ENCODE measurements at regions not wholly inside any gene's neighbourhood (a gene's known extent, or its start where the extent isn't known, plus 50 kb on each side); places are given as distances from the start of the nearest gene placed in this dataset.

DNA sequence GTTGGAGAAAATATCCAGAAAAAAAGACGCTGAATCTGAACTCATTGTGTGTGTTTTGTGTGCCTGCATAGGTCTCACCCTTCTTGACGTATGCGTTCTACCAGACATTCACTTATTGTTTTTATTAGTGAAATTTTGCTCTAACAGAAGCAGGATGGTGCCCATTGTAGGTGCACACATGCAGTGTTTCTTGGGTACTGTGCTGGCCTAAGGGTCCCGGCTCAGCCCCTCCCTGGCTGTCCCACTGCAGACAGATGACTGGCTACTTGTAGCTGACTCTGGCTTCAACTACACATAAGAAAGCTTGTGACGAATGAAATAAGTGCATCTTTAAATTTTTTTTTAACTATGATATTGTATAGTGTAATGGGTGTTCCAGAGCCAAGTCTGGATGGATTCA lies 227.0 kb downstream of the CBLN1 start:
- H3K36me3 ChIP-seq, result no peaks in the 10 kb centered on the region
- no peak overlapping the region for H3K27ac ChIP-seq
- H3K9me3 ChIP-seq, result no peaks in the 10 kb centered on the region
- H3K27me3 ChIP-seq, result no peaks in the 10 kb centered on the region
- TF ChIP-seq, protein P1, sequence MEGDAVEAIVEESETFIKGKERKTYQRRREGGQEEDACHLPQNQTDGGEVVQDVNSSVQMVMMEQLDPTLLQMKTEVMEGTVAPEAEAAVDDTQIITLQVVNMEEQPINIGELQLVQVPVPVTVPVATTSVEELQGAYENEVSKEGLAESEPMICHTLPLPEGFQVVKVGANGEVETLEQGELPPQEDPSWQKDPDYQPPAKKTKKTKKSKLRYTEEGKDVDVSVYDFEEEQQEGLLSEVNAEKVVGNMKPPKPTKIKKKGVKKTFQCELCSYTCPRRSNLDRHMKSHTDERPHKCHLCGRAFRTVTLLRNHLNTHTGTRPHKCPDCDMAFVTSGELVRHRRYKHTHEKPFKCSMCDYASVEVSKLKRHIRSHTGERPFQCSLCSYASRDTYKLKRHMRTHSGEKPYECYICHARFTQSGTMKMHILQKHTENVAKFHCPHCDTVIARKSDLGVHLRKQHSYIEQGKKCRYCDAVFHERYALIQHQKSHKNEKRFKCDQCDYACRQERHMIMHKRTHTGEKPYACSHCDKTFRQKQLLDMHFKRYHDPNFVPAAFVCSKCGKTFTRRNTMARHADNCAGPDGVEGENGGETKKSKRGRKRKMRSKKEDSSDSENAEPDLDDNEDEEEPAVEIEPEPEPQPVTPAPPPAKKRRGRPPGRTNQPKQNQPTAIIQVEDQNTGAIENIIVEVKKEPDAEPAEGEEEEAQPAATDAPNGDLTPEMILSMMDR (IDR thresholded peaks at IDR 0.05), result no peak
- TF ChIP-seq POLR2AphosphoS5 (IDR thresholded peaks at IDR 0.05), result no peak
- no peak for TF ChIP-seq POLR2A (IDR thresholded peaks at IDR 0.05)
- no peak for TF ChIP-seq EP300 (IDR thresholded peaks at IDR 0.05)
- DNase-seq, result no peak
- no peak overlapping the region for H3K4me3 ChIP-seq
- 85% methylated on average over 5 of the region's 5 CpGs for WGBS, 5 donors
- no peaks in the 10 kb centered on the region for H3K4me1 ChIP-seq
- intact Hi-C loops (cut with DNase I; ENCODE audit: low total_unique reads), result no loop called here

GRCh38 chr16:49052846-49053245 lies 228.8 kb downstream of the CBLN1 start:
- no peaks in the 10 kb centered on the region for H3K4me1 ChIP-seq
- TF ChIP-seq EP300 (IDR thresholded peaks at IDR 0.05) (no peak), POLR2AphosphoS5 (IDR thresholded peaks at IDR 0.05) (no peak), POLR2A (IDR thresholded peaks at IDR 0.05) (no peak)
- TF ChIP-seq, protein P1 (IDR thresholded peaks at IDR 0.05), result no peak
- H3K9me3 ChIP-seq, result no peaks in the 10 kb centered on the region
- H3K27me3 ChIP-seq, result no peaks in the 10 kb centered on the region
- DNase-seq, result no peak
- intact Hi-C loops (cut with DNase I; ENCODE audit: low total_unique reads), result no loop called here
- no peak overlapping the region for H3K27ac ChIP-seq
- H3K4me3 ChIP-seq, result no peak overlapping the region
- H3K36me3 ChIP-seq, result no peaks in the 10 kb centered on the region
- WGBS, 5 donors, result 72 to 86% (median 76%) methylated on average over 8 to 9 of the region's 9 CpGs

DNA sequence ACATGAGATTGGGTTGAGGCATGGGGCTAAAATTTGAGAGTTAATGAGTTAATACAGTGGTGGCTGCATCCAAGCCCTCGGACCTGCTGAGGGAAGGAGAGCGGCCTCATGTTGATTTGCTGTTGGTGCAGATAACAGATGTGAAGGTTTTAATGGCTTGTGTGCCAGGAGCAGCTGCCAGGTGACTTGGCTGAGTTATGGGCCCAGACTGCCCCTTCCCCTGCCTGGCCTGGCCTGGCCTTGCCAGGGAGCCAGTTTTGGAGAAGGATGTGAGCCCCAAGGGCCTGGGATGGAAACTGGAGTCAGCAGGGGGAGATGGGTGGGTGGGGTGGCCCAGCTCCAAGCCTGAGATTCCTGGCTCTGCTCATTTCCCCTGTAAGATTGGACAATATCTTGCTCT lies 230.1 kb downstream of the CBLN1 start:
- TF ChIP-seq, protein P1 (IDR thresholded peaks at IDR 0.05), result no peak
- TF ChIP-seq POLR2AphosphoS5 (IDR thresholded peaks at IDR 0.05) (no peak), EP300 (IDR thresholded peaks at IDR 0.05) (no peak), POLR2A (IDR thresholded peaks at IDR 0.05) (no peak)
- no peak overlapping the region for H3K27ac ChIP-seq
- H3K27me3 ChIP-seq, result no peaks in the 10 kb centered on the region
- no peak for DNase-seq
- intact Hi-C loops (cut with DNase I; ENCODE audit: low total_unique reads), result no loop called here
- H3K4me1 ChIP-seq, result no peaks in the 10 kb centered on the region
- H3K4me3 ChIP-seq, result no peak overlapping the region
- H3K9me3 ChIP-seq, result no peaks in the 10 kb centered on the region
- no peaks in the 10 kb centered on the region for H3K36me3 ChIP-seq
- whole genome bisulfite sequencing, 5 donors, result 24 to 56% (median 36%) methylated on average over 2 of the region's 2 CpGs

GRCh38 chr16:49050607-49051006 lies 231.0 kb downstream of the CBLN1 start:
- TF ChIP-seq POLR2AphosphoS5 (IDR thresholded peaks at IDR 0.05) (no peak), EP300 (IDR thresholded peaks at IDR 0.05) (no peak), POLR2A (IDR thresholded peaks at IDR 0.05) (no peak)
- TF ChIP-seq, protein P1 (IDR thresholded peaks at IDR 0.05), result no peak
- 42 to 76% (median 52%) methylated on average over 4 of the region's 4 CpGs for WGBS, 5 donors
- no peak for DNase-seq
- no peaks in the 10 kb centered on the region for H3K36me3 ChIP-seq
- intact Hi-C loops (cut with DNase I; ENCODE audit: low total_unique reads), result no loop called here
- H3K27me3 ChIP-seq, result no peaks in the 10 kb centered on the region
- no peaks in the 10 kb centered on the region for H3K9me3 ChIP-seq
- H3K4me1 ChIP-seq, result no peaks in the 10 kb centered on the region
- no peak overlapping the region for H3K4me3 ChIP-seq
- H3K27ac ChIP-seq, result no peak overlapping the region
